ENCODE measurements at regions not wholly inside any gene's neighbourhood (a gene's known extent, or its start where the extent isn't known, plus 50 kb on each side); places are given as distances from the start of the nearest gene placed in this dataset.
"Not testable (repeated sequence)": the region's sequence is repeated elsewhere in the genome, so short reads cannot be mapped to it uniquely, and the experiment has no call there.

- in situ Hi-C loops (cut with HindIII; ENCODE audit: low pct_unique_long_range_greater_than_20kb, low sequenced_read_pairs): no loop called here
- DNase-seq (ENCODE audit: low read depth): no peak
Measured at GRCh38 chr9:129310666-129311350, 132.7 kb upstream of the IER5L start.

GRCh38 chr9:129309906-129310305 lies 131.8 kb upstream of the IER5L start:
- DNase-seq (ENCODE audit: low read depth): no peak
- in situ Hi-C loops (cut with HindIII; ENCODE audit: low pct_unique_long_range_greater_than_20kb, low sequenced_read_pairs): no loop called here

- no peak for DNase-seq (ENCODE audit: low read depth)
- in situ Hi-C loops (cut with HindIII; ENCODE audit: low pct_unique_long_range_greater_than_20kb, low sequenced_read_pairs): no loop called here
Measured at GRCh38 chr9:129309041-129309430, 131.0 kb upstream of the IER5L start.

GRCh38 chr9:129307227-129307970 lies 129.3 kb upstream of the IER5L start:
- no peak for DNase-seq (ENCODE audit: low read depth)
- in situ Hi-C loops (cut with HindIII; ENCODE audit: low pct_unique_long_range_greater_than_20kb, low sequenced_read_pairs): no loop called here

- DNase-seq (ENCODE audit: low read depth): no peak
- in situ Hi-C loops (cut with HindIII; ENCODE audit: low pct_unique_long_range_greater_than_20kb, low sequenced_read_pairs): no loop called here
Measured at GRCh38 chr9:129306318-129306973, 128.4 kb upstream of the IER5L start.

GRCh38 chr9:129305246-129305645 lies 127.2 kb upstream of the IER5L start:
- in situ Hi-C loops (cut with HindIII; ENCODE audit: low pct_unique_long_range_greater_than_20kb, low sequenced_read_pairs): no loop called here
- DNase-seq (ENCODE audit: low read depth): no peak

DNA sequence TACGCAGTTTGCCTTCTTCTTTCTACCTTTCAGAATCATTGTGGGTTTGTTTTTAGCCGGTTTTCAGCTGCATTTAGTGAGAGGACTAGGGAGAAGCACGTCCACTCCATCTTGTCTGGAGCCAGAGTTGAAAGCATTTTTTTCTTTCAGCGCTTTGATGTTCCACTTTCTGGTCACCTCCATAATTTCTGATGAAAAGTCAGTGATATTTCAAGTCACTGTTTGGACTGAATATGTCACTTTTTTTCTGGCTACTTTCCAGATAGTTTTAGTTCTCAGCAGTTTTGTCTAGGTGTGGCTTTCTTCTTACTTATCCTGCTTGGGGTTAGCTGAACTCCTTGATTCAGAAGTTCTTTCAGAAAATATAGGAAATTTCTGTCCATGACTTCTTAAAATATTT lies 123.9 kb upstream of the IER5L start:
- in situ Hi-C loops (cut with HindIII; ENCODE audit: low pct_unique_long_range_greater_than_20kb, low sequenced_read_pairs): no loop called here
- DNase-seq (ENCODE audit: low read depth): no peak

DNA sequence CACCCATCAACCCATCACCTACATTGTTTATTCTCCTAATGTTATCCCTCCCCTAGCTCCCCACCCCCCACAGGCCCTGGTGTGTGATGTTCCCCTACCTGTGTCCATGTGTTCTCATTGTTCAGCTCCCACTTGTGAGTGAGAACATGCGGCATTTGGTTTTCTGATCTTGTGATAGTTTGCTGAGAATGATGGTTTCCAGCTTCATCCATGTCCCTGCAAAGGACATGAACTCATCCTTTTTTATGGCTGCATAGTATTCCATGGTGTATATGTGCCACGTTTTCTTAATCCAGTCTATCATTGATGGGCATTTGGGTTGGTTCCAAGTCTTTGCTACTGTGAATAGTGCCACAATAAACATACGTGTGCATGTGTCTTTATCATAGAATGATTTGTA lies 118.1 kb upstream of the IER5L start:
- in situ Hi-C loops (cut with HindIII; ENCODE audit: low pct_unique_long_range_greater_than_20kb, low sequenced_read_pairs); DNase-seq (ENCODE audit: low read depth): not testable (repeated sequence)

DNA sequence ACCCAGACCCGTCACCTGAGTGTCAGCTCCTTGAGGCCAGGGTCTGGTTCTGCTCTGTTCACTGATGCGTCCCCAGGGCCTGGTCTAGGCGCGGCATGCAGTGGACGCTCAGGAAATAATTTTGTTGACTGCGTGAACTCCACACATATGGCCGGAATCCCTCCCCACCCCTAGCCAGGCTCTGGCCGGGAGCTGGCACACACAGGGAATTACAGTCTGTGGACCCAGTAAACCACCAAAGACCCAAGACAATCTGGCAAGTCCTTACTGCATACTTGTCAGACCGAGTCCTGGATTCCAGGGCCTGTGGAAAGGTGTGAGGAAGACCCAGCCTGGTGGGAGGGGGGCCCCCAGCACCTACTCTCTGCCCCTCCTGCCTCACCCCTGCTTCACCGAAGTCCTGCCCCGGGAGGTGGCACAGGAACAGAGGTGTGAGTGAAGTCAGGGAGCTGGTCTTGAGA lies 113.0 kb upstream of the IER5L start:
- no peak for DNase-seq (ENCODE audit: low read depth)
- in situ Hi-C loops (cut with HindIII; ENCODE audit: low pct_unique_long_range_greater_than_20kb, low sequenced_read_pairs): no loop called here

DNA sequence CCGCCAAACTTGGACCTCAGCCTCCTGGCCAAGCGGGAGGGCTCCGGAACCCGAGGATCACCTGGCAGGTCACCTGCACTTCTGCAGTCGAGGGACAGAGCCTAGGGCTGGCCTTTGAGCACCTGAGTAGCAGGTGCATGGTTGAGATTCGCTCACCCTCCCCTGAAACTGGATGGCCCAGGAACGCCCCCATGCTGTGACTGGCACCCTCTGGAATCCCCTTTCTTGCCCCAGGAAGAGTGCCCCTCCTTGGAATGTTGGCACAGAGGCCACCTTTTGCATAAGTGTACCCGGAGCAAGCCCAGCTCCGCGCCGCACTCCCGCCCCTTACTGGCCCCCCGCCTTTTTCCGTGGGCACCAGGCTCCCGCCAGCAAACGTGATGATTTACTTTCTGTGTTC lies 112.5 kb upstream of the IER5L start:
- in situ Hi-C loops (cut with HindIII; ENCODE audit: low pct_unique_long_range_greater_than_20kb, low sequenced_read_pairs): no loop called here
- no peak for DNase-seq (ENCODE audit: low read depth)

GRCh38 chr9:129289883-129290282 lies 111.8 kb upstream of the IER5L start:
- in situ Hi-C loops (cut with HindIII; ENCODE audit: low pct_unique_long_range_greater_than_20kb, low sequenced_read_pairs): no loop called here
- no peak for DNase-seq (ENCODE audit: low read depth)

DNA sequence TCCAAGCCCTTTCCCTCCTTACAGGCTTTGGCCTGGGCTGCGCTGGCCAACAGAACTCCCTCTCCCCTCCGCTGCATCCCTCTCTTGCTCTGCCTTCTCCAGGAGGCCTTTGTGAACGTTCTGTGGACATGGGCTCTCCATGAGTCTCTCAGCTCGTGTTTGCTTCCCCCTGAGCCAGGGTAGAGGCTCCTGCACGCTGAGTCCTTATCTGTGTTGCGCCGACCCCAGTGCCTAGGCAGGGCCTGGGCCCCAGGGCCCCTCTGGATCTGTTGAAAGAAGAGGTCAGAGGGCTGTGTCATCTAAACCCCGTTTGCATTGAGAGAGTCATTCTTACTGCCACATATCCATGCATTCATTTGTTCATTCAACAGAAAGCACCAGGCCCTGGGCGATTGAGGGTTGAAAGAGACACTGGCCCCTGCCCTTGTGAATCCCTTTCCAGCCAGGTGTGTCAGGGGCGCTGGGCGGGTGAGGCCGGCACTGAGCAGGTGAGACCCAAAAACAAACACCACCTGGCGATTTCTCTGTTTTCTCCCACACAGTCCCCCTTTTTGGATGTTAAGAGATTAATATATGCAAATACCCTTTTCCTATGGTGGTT lies 111.2 kb upstream of the IER5L start:
- in situ Hi-C loops (cut with HindIII; ENCODE audit: low pct_unique_long_range_greater_than_20kb, low sequenced_read_pairs): no loop called here
- no peak for DNase-seq (ENCODE audit: low read depth)

DNA sequence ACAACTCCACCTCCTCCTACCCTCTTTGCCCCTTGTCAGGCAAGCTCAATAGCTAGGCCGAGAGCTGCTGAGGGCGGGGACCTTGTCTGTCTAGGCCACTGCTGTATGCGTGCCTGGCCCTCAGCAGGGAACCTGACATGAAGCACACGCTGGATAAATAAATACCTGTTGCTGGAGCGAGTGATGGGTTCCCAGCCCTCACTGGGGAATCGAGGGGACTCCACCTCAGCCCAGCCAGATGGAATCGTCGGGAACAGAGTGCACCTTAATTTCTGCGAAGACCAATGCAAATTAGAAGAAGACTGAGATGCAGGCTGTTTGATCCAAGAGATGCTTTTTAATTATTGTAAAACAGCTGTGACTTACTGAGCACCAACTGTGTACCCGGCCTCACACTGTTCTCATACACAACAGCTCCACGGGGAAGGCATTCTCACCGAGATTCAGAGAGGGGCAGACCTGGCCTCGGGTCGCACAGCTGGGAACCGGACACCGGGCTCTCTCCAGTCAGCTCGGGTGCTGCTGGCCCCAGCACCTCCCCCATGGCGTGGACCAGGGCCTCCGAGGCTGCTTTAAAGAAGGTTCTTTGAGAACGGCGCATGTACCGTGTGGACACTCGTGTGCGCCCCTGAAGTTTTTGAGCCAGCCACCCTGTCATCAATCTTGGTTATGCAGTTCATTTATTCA lies 109.7 kb upstream of the IER5L start:
- in situ Hi-C loops (cut with HindIII; ENCODE audit: low pct_unique_long_range_greater_than_20kb, low sequenced_read_pairs): no loop called here

GRCh38 chr9:129285979-129286772 lies 108.1 kb upstream of the IER5L start:
- DNase-seq (ENCODE audit: low read depth): no peak
- in situ Hi-C loops (cut with HindIII; ENCODE audit: low pct_unique_long_range_greater_than_20kb, low sequenced_read_pairs): no loop called here

More for the DNA sequence above, 109.7 kb upstream of the IER5L start:
- DNase-seq (ENCODE audit: low read depth): no peak

DNA sequence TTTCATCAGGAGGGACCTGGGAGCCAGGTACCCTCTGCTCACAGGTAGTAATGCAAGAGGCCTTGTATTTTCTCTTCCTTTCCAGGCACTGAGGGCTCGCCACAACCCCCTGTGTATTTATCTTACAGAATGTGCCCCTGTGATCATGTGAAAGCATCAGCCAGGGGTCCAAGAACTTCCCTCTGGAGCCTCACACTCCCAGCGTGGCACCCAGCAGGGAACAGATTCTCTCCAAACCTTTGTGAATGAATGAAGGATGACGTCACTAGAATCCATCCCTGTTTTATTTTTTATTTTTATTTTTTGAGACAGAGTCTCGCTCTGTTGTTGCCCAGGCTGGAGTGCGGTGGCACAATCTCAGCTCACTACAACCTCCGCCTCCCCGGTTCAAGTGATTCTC lies 107.3 kb upstream of the IER5L start:
- in situ Hi-C loops (cut with HindIII; ENCODE audit: low pct_unique_long_range_greater_than_20kb, low sequenced_read_pairs): no loop called here
- DNase-seq (ENCODE audit: low read depth): no peak

DNA sequence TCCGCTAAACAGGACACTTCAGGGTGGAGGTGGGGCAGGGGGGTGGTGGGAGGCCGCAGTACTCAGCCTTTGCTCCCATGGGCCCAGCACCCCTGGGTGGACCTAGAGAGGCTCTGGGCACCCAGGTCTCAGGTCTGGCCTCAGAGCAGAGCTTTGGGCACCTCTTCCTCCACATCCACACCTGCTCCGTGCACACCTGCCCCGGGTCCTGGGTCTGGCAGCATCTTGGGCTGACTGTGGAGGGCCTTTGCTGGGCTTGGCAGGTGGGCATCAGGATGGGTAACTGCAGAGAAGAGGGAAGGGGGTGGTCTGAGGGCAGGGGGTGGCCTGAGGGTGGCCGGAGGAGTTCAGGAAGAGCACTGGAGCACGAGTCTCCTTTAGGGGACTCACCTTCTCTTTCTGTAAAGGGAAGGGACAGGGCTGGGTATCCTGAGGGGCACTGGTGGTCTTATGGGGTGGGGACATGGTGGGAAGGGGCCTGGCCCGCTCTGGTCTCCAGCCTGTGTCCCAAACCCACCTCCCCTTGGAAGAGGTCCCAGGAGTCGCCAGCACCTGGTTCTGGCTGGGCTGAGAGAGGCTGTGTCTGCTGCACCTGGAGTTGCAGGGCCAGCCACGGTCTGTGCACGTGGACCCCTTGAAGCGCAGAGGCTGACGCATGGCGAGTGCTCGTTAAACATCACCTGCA lies 106.7 kb upstream of the IER5L start:
- DNase-seq (ENCODE audit: low read depth): no peak
- in situ Hi-C loops (cut with HindIII; ENCODE audit: low pct_unique_long_range_greater_than_20kb, low sequenced_read_pairs): no loop called here

All from Caki2 (cell line).